ENCODE measurements at regions not wholly inside any gene's neighbourhood (a gene's known extent, or its start where the extent isn't known, plus 50 kb on each side); places are given as distances from the start of the nearest gene placed in this dataset.

- no peak for TF ChIP-seq CTCF (conservative IDR thresholded peaks at IDR 0.05)
- peaks cover 4% of the 10 kb centered on the region; the same call in 1 of the 2 replicates for H3K4me1 ChIP-seq (ENCODE audit: insufficient read depth, low read length)
- no peak overlapping the region for H2AFZ ChIP-seq (ENCODE audit: low read length)
- H3K23ac ChIP-seq (ENCODE audit: insufficient read length, low read depth, low read length): no peak overlapping the region
- no peak for DNase-seq
- H2BK12ac ChIP-seq (ENCODE audit: insufficient read length, low read depth, low read length): no peak overlapping the region
- H3K27me3 Mint-ChIP-seq (ENCODE audit: low read depth): no peaks in the 10 kb centered on the region
- no peak overlapping the region for H3T11ph ChIP-seq (ENCODE audit: low read length)
- H4K8ac ChIP-seq (replicated peaks; ENCODE audit: insufficient read length, low read depth, low read length): no peak overlapping the region
- H3K4ac ChIP-seq (ENCODE audit: low read depth, low read length): no peak overlapping the region
- H3K9me3 ChIP-seq (ENCODE audit: control insufficient read depth, low read depth, low read length): no peaks in the 10 kb centered on the region
- H4K91ac ChIP-seq (ENCODE audit: insufficient read length, low read depth, low read length): no peak overlapping the region
- no peak overlapping the region for H3K9ac ChIP-seq (ENCODE audit: extremely low read depth, insufficient read length, low read length)
- no peaks in the 10 kb centered on the region for H3K79me2 ChIP-seq (ENCODE audit: insufficient read depth, low read length)
- H2BK120ac ChIP-seq (ENCODE audit: low read depth, low read length, poor library complexity, severe bottlenecking): no peak overlapping the region
- H3K27me3 ChIP-seq (ENCODE audit: insufficient read depth, low read length): no peaks in the 10 kb centered on the region
- H3K4me3 Mint-ChIP-seq: no peak overlapping the region
- H3K23me2 ChIP-seq (ENCODE audit: insufficient read length, low read depth, low read length, poor library complexity, severe bottlenecking): no peaks in the 10 kb centered on the region
- no peak overlapping the region for H2BK20ac ChIP-seq (ENCODE audit: low read depth, low read length, poor library complexity, severe bottlenecking)
- no peak overlapping the region for H3K56ac ChIP-seq (ENCODE audit: insufficient read length, low read depth, low read length)
- H3K4me1 Mint-ChIP-seq: peaks cover 4 to 7% of the 10 kb centered on the region in 2 experiments
- no peak overlapping the region for H4K5ac ChIP-seq (ENCODE audit: insufficient read length, low read depth, low read length)
- H2AK5ac ChIP-seq (ENCODE audit: insufficient read length, low read length): no peak overlapping the region
- no CpG with 5 or more reads among the region's 10 CpGs for WGBS (ENCODE audit: extremely low coverage, insufficient read length, low lambda C conversion rate)
- no peak overlapping the region for H3K18ac ChIP-seq (ENCODE audit: insufficient read length, low read depth, low read length)
- H3K36me3 Mint-ChIP-seq (ENCODE audit: insufficient read depth in 1 of 3, low read depth in 3 of 3): 0 out of 7 replicates have a peak, but pooled peaks cover 0 to 1% (median 0%) of the 10 kb centered on the region in 3 experiments
- no peak overlapping the region for H3K27ac ChIP-seq (ENCODE audit: insufficient read length, low read depth, low read length)
- H3K4me2 ChIP-seq (ENCODE audit: insufficient read depth, insufficient read length, low read length): no peak overlapping the region
- H2BK15ac ChIP-seq (ENCODE audit: low read depth, low read length): no peak overlapping the region
- H4K20me1 ChIP-seq (ENCODE audit: control insufficient read depth, insufficient read depth, insufficient read length): no peaks in the 10 kb centered on the region
- no peak overlapping the region for H2BK5ac ChIP-seq (ENCODE audit: insufficient read length, low read length)
- H3K9me3 Mint-ChIP-seq: no peaks in the 10 kb centered on the region
- H3K79me1 ChIP-seq (ENCODE audit: insufficient read depth, low read depth, low read length, poor library complexity, severe bottlenecking): no peaks in the 10 kb centered on the region
- no peak overlapping the region for H3K27ac Mint-ChIP-seq
- no peak overlapping the region for H3K14ac ChIP-seq (ENCODE audit: insufficient read depth, low read length)
Measured at GRCh38 chr19:28546148-28546685, 666.7 kb downstream of the UQCRFS1 start.
